ENCODE measurements at regions not wholly inside any gene's neighbourhood (a gene's known extent, or its start where the extent isn't known, plus 50 kb on each side); places are given as distances from the start of the nearest gene placed in this dataset.

- TF ChIP-seq POLR2A (IDR thresholded peaks at IDR 0.05): no peak
- TF ChIP-seq CTCF (IDR thresholded peaks at IDR 0.05): no peak
Measured at GRCh38 chr2:375956-376307, 88.0 kb upstream of the ALKAL2 start.
